Non-pigmented ciliary epithelial cell (primary cell): ENCODE measurements at regions not wholly inside any gene's neighbourhood (a gene's known extent, or its start where the extent isn't known, plus 50 kb on each side); places are given as distances from the start of the nearest gene placed in this dataset.
"Not testable (repeated sequence)": the region's sequence is repeated elsewhere in the genome, so short reads cannot be mapped to it uniquely, and the experiment has no call there.

Source experiments
- DNase-seq: peaks from one replicate; pipeline ENCODE4 v3.0.0-alpha.2; 2010; ENCODE audit warnings: low read depth

DNA sequence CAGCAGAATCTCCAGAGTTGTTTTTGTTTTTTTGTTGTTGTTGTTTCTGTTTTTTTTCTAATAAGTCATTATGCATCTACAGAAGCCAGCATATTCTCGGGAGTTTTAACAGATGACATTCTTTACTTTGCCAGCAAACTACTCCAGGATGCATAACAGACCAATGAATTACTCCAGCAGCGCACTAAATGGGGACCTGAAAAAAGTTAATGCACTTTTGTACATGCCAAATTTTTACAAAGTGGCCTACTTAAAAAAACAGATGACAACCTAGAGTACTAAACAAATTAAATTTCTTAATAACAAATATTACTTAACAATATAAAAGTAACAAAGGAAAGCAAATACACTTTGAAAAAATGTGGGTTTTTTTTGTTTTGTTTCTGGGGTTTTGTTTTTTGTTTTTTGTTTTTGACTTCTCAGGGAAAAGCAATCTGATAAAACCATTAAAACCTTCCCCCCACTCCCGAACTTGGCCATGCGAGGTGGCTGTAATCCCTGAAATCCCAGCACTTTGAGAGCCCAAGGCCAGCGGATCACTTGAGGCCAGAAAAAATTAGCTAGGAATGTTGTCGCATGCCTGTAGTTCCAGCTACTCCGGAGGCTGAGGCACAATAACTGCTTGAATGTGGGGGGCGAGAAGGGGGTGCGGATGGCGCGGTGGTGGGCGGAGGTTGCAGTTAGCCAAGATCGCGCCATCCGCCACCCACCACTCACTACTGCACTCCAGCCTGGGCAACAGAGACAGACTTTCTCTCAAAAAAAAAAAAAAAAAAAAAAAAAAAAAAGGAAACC is 352.4 kb downstream of the CETN3 start:
- DNase-seq, result no peak

DNA sequence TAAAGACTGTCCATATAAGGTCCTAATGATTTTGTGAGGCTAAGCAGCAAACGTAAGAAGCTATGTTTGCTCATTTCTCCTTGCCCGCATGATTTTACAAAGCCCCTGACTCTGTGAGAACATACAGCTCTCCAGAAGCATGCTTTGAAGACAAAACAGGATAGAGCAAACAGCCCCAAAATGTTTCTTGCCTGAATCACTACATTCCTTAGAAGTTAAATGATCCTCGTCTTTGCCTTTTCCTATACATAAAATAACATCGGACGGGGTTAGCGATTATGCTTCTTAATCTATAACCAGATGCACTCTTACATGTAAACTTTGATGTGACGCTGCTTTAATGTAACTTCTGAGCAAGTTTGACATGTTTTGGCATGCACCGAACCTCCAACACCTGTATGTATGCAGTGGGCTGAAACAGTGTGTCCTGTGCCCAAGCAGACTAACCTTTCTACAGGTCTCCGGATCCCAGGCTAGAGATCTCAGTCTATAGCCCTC is 353.7 kb downstream of the CETN3 start:
- DNase-seq, result peak; percentile 91

DNA sequence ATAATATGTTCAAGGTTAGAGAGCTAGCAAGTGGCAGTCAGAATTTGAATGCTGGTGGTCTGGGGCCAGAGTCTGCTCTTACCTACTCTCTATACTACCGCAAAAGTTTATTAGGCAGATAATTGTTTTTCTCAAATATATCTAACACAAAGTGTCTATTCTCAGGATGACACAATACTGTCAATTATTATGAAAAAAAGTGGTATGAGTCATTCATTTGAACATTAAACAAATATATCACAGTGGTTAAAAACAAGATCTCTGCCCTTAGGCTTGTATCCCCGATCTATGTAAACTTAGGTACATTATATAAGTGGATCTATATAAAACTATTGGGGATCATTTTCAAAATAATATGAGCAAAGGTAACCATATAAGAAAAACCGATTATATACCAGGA is 354.9 kb downstream of the CETN3 start:
- no peak for DNase-seq

DNA sequence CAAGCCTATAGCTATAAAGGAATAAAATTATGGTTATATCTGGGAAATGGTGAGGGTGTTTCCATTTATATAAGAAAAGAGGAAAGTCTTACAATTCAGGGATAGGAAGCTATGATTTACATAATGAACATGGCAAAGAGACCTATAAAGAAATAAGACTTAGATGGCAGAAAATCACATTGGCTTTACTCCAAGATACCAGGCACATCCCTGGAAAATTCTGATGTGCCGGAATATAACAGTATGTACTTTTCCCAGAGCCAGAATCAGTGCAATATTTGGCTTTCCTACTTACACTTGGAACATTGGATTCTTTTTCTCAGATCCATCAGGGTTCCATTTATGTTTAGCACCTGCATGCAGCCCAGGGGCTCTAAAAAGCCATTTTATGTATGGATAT is 357.8 kb downstream of the CETN3 start:
- DNase-seq, result no peak

DNA sequence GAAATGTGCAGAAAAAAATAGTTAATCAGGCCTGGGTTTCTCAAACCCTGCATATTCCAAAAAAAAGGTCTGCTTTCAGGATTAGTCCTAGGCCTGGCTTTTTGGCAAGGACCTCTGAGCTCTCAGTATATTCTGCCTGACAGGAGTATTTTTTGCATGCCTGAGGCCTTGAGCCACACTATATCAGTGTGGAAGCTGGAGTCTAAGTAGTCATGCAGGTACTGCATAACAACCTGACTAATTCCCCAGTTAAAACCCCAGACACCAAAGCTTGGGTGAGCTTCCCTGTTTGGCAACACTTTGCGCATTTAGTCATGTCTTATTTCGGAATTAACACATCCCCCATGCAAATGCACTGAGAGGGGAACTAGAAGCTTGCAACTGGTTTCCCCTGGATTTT is 359.5 kb downstream of the CETN3 start:
- no peak for DNase-seq

DNA sequence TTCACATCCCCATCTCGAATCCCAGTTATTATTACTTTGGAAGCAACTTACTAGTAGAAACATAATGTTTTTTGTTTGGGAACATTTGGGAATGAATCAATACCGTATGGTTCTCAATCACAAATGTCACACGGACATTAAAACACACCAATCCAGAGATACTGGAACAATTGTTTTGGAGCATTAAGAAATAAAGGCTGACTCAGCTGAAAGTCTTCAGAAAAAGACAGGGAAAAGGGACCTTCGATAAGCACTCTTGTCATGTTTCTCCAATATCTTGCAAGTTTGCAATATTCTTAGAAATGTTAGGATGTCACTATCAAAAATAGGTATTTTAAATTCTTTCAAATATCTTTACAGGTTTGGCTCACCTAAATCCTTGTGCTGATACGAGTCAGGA is 362.4 kb downstream of the CETN3 start:
- DNase-seq, result no peak

DNA sequence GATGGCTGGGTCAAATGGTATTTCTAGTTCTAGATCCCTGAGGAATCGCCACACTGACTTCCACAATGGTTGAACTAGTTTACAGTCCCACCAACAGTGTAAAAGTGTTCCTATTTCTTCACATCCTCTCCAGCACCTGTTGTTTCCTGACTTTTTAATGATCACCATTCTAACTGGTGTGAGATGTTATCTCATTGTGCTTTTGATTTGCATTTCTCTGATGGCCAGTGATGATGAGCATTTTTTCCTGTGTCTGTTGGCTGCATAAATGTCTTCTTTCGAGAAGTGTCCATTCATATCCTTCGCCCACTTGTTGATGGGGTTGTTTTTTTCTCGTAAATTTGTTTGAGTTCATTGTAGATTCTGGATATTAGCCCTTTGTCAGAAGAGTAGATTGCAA is 369.5 kb downstream of the CETN3 start:
- DNase-seq, result not testable (repeated sequence)

DNA sequence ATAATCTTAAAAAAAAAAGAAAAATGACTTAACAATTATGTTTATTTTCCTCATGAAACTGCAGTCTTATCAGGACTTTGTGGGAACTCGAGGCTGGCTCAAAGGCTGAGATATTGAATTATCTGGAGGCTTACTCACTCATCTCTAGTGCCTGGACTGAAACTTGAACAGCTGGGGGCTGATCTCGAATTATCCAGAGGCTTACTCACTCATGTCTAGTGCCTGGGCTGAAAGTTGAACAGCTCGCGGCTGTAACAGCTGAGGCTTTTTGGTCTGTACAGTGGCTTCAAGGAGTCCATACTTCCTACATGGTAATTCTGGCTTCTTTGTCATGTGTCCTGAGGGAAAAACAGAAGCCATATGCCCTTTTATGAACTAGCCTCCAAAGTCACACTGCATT is 371.9 kb downstream of the CETN3 start:
- DNase-seq, result peak; percentile 89

DNA sequence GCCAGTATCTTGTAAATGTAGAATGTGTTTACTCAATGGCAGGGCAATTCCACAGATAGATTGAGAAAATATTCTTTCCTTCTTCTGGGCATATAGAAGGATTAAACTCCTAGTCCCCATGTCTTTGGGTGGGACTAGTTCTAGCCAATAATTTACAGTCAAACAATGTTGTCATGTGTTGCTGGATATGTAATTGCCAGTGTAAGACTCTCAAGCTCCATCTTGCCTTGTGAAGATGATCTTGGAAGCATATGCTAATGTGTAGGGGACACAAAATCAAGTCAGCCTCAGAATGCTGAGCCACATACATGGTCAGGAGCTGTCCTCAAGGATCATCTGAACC is 386.9 kb downstream of the CETN3 start:
- DNase-seq, result no peak

DNA sequence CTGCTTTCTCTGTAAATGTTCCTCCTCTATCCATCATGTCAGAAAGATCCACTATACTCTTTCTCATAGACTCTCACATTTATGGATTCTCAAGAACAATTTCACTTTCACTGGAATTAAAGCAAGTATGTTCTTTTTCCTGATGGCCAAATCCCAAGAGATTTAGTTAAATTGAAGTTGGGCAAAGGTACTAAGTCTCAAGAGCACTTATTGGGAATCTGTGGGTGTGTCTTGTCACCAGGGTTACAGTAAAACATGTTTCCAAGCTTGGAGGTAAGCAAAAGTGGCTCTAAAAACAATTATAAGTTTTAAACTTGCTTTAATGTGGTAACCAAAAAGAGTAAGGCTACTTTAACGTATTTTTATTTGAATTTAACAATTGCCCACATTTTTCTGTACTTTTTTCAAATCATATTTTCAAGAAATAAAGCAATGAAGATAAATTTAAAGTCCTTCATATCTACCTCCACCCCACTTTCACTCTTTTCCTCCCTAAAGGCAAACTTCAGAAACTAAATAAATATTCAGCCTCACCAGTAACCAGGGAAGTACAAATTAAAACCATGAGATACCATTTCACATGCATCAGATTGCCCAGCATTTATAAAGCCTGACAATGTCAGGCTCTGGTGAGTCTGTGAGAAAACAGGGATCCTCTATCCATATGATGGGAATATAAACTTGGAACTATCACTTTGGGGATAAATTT is 387.4 kb downstream of the CETN3 start:
- no peak for DNase-seq

DNA sequence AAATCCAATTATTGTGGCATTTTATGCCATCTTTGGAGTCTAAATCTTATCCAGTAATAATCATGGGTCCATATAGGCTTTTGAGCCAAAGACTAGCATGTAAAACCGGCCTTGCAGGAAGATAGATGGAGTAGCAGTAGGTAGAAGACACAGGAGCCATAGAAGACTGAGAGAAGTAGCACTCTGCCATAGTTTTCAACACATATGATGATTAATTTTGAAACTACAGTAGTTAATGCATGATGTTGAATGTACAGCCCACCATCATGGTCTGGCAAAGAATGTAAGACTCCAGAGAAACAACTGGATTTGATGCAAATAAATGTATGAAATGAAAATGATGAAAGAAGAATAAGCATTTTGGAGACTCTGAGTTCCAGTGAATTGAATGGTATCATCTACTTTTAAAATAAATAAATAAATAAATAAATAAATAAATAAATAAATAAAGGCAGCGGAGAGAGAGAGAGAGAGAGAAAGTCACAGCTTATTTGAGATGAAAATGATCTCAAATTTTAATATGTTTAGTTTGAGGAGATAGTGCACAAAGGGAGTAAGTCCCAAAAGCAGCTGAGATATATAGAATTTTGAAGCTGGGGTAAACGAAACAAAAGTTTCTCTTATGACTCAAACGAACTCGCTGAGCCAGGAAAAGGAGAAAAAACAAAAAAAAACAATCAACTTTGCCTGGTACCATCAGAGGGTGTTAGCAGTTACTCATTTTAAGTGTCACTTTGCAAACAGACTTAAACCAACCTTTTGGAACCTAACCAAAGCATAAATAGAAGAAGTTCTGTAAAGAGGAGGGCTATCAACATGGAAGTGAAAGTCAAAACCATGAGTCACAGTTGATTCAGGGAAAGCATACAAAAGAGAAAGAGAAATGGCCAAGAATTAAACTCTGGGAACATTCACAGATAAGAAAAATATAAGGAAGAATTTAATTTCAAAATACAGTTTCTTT is 388.7 kb downstream of the CETN3 start:
- peak; percentile 82 for DNase-seq

DNA sequence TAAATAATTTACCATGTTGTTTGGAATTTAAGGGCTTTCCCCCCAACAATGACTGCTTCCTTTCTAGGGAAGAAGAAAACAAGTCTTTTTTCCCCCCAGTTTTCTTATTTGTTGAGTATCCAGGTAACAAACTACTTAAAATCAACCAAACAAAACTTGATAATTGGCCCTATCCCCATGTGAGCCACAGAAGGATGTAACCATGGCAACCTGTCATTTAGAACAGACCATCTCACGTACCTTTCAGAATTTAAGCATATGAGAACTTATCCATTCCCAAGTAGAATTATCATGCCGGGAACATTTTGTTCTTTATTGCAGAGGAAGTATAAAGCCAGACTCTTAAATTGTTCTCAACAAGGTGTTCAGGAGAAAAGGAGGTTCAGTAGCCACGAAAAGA is 392.3 kb downstream of the CETN3 start:
- no peak for DNase-seq

DNA sequence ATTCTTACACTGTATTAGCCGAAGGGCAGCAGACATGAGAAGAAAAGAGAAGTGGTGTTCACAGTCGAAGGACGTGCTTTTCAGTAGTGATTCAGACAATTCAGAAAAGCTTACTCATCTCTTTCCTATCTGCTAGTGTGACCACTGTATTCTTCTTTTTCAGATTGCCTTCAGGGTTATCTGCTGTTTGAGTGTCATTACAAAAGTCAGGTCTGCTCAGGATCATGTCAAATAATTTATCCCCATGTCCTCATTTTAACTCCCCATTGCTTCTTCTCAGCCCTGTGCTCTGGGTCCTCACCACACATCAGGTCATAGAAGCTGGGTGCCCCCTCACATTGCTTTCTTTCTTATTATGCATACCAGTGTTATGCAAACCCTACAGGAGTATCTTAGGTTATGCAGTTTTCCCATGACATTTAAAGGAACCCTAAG is 394.0 kb downstream of the CETN3 start:
- peak; percentile 45 for DNase-seq

DNA sequence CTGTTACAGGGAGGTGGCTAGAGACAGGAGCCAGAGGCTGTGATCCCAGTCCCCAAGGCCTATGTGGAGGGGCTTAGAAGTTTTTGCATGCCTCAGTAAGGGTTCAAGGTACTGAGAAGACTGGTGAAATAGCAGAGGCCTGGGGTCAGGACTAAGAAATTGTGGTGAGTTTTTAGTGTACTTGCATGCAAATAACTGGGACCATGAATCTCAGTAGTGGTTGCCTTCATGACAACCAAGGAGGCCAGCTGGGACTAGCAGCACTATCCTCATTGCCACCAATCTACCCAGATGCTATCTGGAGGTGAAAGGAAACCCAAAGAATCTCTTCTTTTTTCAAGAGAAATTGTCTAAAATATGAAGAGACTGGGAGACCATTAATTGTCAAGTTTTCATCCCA is 395.1 kb downstream of the CETN3 start:
- DNase-seq, result no peak

DNA sequence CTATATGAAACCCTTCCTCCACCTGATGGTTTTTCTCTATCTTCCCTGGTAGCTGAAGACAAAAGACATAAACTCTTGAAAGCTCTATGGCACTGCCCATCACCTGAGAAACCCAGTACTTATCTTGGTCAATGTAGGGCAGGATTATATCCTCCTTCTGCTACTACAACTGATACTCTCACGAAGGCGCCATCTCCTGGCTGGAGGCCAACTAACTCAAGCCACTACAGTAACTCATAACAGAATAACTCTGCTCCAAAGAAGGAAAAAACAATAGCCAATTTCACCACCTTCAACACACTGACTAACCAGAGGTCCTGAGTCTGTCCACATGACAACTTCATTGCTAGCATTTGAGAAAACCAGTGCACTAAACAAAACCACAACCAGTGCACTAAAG is 409.2 kb downstream of the CETN3 start:
- DNase-seq, result no peak

DNA sequence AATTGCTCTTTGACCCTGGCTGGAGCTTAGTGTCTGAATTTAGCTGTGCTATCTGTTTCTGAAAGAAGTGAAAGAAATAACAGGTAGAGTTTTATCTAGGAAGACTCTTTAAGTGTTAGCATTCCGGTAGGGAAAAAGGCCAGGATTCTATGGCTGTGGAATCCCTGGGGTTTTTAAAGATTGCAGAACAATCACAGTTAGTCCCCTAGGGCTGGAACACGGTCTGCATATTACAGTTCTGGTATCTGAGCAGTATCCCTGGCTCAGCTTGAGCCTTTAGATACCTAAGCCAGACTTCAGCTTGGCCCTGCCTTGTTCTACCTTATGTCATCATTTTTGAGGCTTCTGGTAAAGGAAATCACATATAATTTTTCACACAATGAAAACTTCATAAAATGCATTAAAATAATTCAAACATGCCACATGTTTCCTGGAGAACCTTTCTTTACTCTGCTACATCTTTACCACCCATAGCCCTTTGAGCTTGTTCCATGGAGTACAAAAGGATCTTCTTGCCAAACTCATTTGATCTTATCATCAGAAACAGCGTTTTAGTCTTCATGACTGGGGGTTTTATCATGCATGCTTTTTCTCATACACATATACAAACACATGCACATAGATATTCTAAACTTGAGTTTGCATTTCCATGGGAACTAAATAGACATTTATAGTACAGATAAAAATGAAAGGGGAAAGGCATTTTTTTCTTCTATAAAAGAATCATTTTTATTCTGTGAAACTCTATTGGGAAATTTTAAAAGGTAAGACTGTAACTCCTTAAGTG is 410.8 kb downstream of the CETN3 start:
- DNase-seq, result no peak

DNA sequence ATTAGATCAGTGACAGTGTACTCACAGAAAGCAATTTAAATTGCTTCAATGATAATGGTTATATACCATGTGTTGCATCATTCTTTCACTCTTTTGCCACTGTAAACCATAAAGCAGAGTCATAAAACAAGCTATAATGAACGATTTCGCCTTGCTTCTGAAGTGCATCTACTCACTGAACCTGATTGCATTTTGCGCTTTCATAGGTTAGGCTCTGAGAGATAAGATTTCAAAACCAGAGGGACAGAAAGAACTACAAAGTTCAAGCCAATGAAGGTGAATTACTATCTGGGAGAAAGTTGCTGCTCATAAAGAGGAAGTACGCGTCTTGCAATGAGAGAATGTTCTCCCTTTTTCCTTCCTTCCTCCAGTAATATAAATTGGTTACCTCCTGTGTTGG is 412.7 kb downstream of the CETN3 start:
- DNase-seq, result no peak

DNA sequence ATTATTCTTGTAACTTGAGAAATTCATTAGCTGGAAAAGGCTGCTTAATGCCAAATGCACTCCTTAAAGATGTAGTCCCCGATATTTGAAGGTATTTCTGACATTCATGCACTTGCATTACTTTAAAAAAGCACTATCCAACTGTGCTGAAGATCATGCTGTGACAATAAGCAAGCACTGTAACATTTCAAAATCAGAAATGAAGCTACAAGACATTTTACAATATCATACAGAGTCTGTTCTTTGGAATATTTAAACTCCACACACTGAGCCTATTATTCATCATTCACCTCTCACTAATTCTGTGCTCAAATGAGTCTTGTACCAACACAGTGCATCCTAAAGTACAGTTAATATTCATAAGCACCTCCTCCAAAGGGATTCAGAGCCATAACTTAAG is 413.2 kb downstream of the CETN3 start:
- DNase-seq, result no peak

DNA sequence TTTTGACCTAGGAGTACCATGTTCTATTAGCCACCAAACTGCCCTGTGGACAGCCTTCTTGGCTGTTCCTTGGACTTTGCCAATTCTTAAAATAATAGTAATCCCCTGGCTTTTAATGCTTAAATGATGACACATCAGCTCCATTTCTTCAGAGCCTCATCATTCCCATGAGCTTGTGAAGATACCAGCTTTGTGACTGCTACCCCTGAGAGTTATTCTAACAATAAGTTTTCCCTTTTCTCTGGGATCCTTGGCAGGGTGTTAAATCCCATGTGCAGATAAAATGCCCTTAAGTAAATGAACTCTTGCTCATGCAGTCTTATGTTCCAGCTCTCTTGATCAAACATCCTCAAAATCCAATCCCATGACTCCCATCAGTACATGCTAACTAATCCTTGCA is 415.3 kb downstream of the CETN3 start:
- no peak for DNase-seq

DNA sequence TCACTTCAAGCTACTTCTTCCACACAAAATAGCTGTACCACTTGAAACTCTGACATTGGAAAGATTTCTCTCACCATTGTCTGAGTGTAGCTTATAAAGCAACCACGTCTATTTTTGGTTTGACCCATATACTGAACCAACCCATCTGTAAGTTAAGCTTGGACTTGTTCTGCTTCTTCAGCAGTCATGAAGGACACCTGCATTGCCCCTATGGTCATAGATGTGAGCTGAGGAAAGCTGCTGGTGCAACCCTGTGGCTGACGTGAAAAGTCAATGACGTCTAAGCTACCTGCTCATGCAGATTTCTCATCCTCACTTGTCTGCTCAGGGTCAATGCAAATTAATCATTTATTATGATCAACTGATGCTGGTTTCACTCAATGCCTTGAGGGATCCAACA is 417.4 kb downstream of the CETN3 start:
- no peak for DNase-seq

DNA sequence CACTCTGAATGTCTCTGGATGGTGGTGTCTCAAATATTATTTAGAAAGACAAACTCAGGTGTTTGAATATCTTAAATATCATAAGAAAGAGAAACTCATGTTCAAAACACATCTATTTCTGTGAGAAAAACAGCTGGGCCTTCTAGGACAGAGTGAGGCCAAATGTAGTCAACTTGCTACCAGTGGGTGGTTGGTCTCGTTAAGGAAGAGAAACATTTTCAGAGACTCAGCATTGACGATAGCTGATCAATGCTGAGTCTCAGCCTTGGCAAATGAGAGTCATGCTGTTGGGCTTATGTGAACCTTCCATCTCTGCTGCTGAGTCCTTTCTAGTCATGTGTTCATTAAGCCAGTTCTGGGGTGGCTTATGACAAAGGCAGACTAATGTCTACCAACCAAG is 418.0 kb downstream of the CETN3 start:
- DNase-seq, result no peak

DNA sequence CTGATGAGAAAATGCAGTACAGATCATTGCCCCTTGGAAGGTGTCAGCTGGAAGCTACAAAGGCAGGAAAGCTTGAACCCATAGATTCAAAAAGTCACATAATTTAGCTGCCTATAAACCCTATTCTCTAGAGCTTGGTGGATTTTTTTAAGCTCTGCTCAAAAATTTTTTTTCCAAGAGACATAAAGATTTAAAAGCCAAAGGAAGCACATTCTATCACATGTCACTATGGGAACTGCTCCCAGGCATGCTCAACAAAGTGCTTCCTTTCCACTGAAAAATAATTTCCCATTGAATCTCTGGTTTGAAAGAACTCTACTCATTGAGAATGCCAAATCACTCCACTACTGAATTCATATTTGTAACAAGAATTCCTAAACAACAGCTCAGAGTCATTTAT is 419.8 kb downstream of the CETN3 start:
- no peak for DNase-seq
